IMR-90 (cell line): ENCODE measurements at regions not wholly inside any gene's neighbourhood (a gene's known extent, or its start where the extent isn't known, plus 50 kb on each side); places are given as distances from the start of the nearest gene placed in this dataset.

Source experiments
- ATAC-seq: fragments of 200-7000 bp; cut with Tn5 transposase; 2 replicates; pipeline ENCODE4 v1.9.1; 2020; ENCODE audit warnings: low read depth, mild to moderate bottlenecking, moderate library complexity
- BruUV-seq: library from RNA; stranded (reverse); fragments of 400-500 nt; replicated peaks from 2 replicates; lab custom pipeline; 2021; lab: Mats Ljungman, UMichigan
- CTCF ChIA-PET: fragments of 300-600 bp; formaldehyde crosslinking; extraction: SDS; loops from one replicate; lab custom pipeline; 2021; ENCODE audit warnings: antibody characterized with exemption; lab: Yijun Ruan, JAX
- POLR2A ChIA-PET: fragments of 300-600 bp; sonication (Branson Sonifier 250); formaldehyde crosslinking; loops from one replicate; lab custom pipeline; 2022; ENCODE audit warnings: antibody characterized with exemption; ENCODE audit not compliant: unreplicated experiment; lab: Charles Lee
- DNase-seq: peaks from one replicate; pipeline ENCODE4 v3.0.0; 2013
- H2AFZ ChIP-seq: replicated peaks from 2 replicates; pipeline ENCODE3; 2013; ENCODE audit warnings: low read length, mild to moderate bottlenecking; ENCODE audit not compliant: poor library complexity
- H2AK5ac ChIP-seq: 2 replicates; pipeline ENCODE4 v1.6.1; 2013; ENCODE audit warnings: low read depth, low read length, inconsistent platforms
- H2AK9ac ChIP-seq: replicated peaks from 2 replicates; pipeline ENCODE3; 2013; ENCODE audit warnings: mild to moderate bottlenecking, low read depth, low read length, moderate library complexity; ENCODE audit not compliant: poor library complexity
- H2BK120ac ChIP-seq: 2 replicates; pipeline ENCODE4 v1.6.1; 2013; ENCODE audit warnings: low read depth, low read length, inconsistent platforms
- H2BK15ac ChIP-seq: 3 replicates; pipeline ENCODE4 v1.6.1; 2013; ENCODE audit warnings: low read depth, low read length, inconsistent platforms
- H2BK20ac ChIP-seq: 2 replicates; pipeline ENCODE4 v1.6.1; 2013; ENCODE audit warnings: low read depth, mild to moderate bottlenecking, inconsistent platforms, low read length, moderate library complexity
- H2BK5ac ChIP-seq: 2 replicates; pipeline ENCODE4 v1.6.1; 2013; ENCODE audit warnings: mild to moderate bottlenecking, low read depth, low read length, inconsistent platforms; ENCODE audit not compliant: poor library complexity, severe bottlenecking
- H3K14ac ChIP-seq: replicated peaks from 2 replicates; pipeline ENCODE4 v1.6.1; 2013; ENCODE audit warnings: low read depth, low read length, inconsistent platforms
- H3K18ac ChIP-seq: 2 replicates; pipeline ENCODE4 v1.6.1; 2013; ENCODE audit warnings: low read depth, low read length, control low read depth
- H3K23ac ChIP-seq: 2 replicates; pipeline ENCODE4 v1.6.1; 2013; ENCODE audit warnings: low read depth, low read length, inconsistent platforms
- H3K27ac ChIP-seq: 2 replicates; pipeline ENCODE4 v1.5.1; 2013; ENCODE audit warnings: mild to moderate bottlenecking, control low read depth, low read length; ENCODE audit not compliant: insufficient read depth
- H3K27me3 ChIP-seq: 2 replicates; pipeline ENCODE4 v1.6.1; 2013; ENCODE audit warnings: low read length; ENCODE audit not compliant: control insufficient read depth, insufficient read depth
- H3K36me3 ChIP-seq: 2 replicates; pipeline ENCODE4 v1.6.1; 2013; ENCODE audit warnings: low read length, mixed read lengths; ENCODE audit not compliant: control insufficient read depth, insufficient read depth
- H3K4ac ChIP-seq: 2 replicates; pipeline ENCODE4 v1.6.1; 2013; ENCODE audit warnings: low read depth, low read length, inconsistent platforms
- H3K4me1 ChIP-seq: 2 replicates; pipeline ENCODE4 v1.6.1; 2013; ENCODE audit warnings: low read length, mixed read lengths; ENCODE audit not compliant: control insufficient read depth, insufficient read depth
- H3K4me2 ChIP-seq: 2 replicates; pipeline ENCODE4 v1.6.1; 2013; ENCODE audit warnings: low read depth, mild to moderate bottlenecking, control low read depth, low read length, moderate library complexity
- H3K4me3 ChIP-seq: 2 replicates; pipeline ENCODE4 v1.5.1; 2013; ENCODE audit warnings: low read depth, mild to moderate bottlenecking, control low read depth, low read length, moderate library complexity; ENCODE audit not compliant: insufficient read depth
- H3K56ac ChIP-seq: 2 replicates; pipeline ENCODE4 v1.6.1; 2013; ENCODE audit warnings: low read length, inconsistent platforms; ENCODE audit not compliant: insufficient read depth; ENCODE audit errors: extremely low read depth
- H3K79me1 ChIP-seq, 2 experiments: 2 replicates each; pipeline ENCODE4 v1.6.1; 2013; ENCODE audit warnings: low read length in 2 of 2, inconsistent platforms in 1 of 2, low read depth in 1 of 2
- H3K9ac ChIP-seq: 2 replicates; pipeline ENCODE4 v1.6.1; 2013; ENCODE audit warnings: low read depth, low read length, control low read depth
- H3K9me1 ChIP-seq: 2 replicates; pipeline ENCODE4 v1.6.1; 2013; ENCODE audit warnings: low read length, inconsistent platforms; ENCODE audit not compliant: insufficient read depth
- H3K9me3 ChIP-seq: 2 replicates; pipeline ENCODE4 v1.6.1; 2013; ENCODE audit warnings: low read length; ENCODE audit not compliant: control insufficient read depth, insufficient read depth
- H4K20me1 ChIP-seq: 2 replicates; pipeline ENCODE4 v1.6.1; 2013; ENCODE audit warnings: low read length, inconsistent platforms; ENCODE audit not compliant: insufficient read depth
- H4K5ac ChIP-seq: 2 replicates; pipeline ENCODE4 v1.6.1; 2013; ENCODE audit warnings: mild to moderate bottlenecking, low read depth, low read length, control low read depth
- H4K8ac ChIP-seq, 2 experiments: 2 replicates each; pipeline ENCODE4 v1.6.1; 2013; ENCODE audit warnings: low read depth in 2 of 2, low read length in 2 of 2, control low read depth in 1 of 2, inconsistent platforms in 1 of 2
- H4K91ac ChIP-seq: 2 replicates; pipeline ENCODE4 v1.6.1; 2013; ENCODE audit warnings: low read depth, low read length, inconsistent platforms; ENCODE audit not compliant: insufficient read depth
- MAFK ChIP-seq: IDR thresholded peaks from 2 replicates; pipeline ENCODE4 v1.6.1; 2012; ENCODE audit warnings: low read depth, low read length, improper control_type of control experiment
- MAZ ChIP-seq: IDR thresholded peaks from 2 replicates; pipeline ENCODE4 v1.6.1; 2012; ENCODE audit warnings: low read depth, mild to moderate bottlenecking, low read length, improper control_type of control experiment, moderate library complexity, borderline replicate concordance
- MXI1 ChIP-seq: IDR thresholded peaks from 2 replicates; pipeline ENCODE4 v1.6.1; 2012; ENCODE audit warnings: low read depth, mild to moderate bottlenecking, low read length, moderate library complexity, borderline replicate concordance
- RAD21 ChIP-seq: IDR thresholded peaks from 2 replicates; pipeline ENCODE4 v1.6.1; 2012; ENCODE audit warnings: low read length, improper control_type of control experiment
- SMC3 ChIP-seq: fragments of 150-350 bp; IDR thresholded peaks from 2 replicates; pipeline ENCODE4 v1.6.1; 2016; ENCODE audit warnings: low read depth, mild to moderate bottlenecking, antibody characterized with exemption, low read length, moderate library complexity
- WGBS, 2 experiments: methylation state at CpG; one replicate each; pipeline versions ENCODE4 v1.1.5 to v1.1.7; 2013; ENCODE audit warnings: missing lambda C conversion rate in 2 of 2; ENCODE audit not compliant: insufficient read length in 1 of 2; ENCODE audit errors: extremely low coverage in 2 of 2; 5-methylcytosine and 5-hydroxymethylcytosine counted together
- dilution Hi-C: fragments of 300-500 bp; cut with HindIII; formaldehyde crosslinking; loops from one replicate; pipeline ENCODE4 v1.14.3; 2018; ENCODE audit warnings: low sequenced_read_pairs; ENCODE audit not compliant: unreplicated experiment
- in situ Hi-C: fragments of 300-500 bp; cut with MboI; formaldehyde crosslinking; loops from 3 replicates; pipeline ENCODE4 v1.14.3; 2019; ENCODE audit warnings: low sequenced_read_pairs, inconsistent platforms, mixed read lengths
- intact Hi-C: fragments of 100-400 bp; cut with micrococcal nuclease; formaldehyde crosslinking; loops from 2 replicates; pipeline ENCODE4 v1.10.0; 2022

DNA sequence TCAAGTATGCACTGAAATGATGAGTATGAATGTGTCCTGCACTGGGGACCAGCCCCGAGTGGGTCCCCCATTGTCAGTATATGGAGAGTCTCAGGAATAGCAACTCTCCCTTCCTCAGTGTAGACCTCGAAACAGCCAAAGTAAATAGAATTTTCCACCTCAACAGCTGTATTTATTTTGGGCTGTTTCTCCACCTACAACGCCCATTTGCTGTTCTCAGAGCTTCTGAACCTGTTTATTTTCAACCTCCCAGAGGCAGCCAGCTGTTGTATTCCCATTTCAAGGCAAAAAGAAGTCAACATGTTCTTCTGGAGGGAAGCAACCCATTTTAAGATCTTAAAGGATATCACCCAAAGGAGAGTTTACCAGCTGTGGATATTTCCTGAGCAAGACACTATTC is 59.6 kb upstream of the BICC1 start (continued):
- no peak for TF ChIP-seq MAZ
- TF ChIP-seq RAD21: no peak

DNA sequence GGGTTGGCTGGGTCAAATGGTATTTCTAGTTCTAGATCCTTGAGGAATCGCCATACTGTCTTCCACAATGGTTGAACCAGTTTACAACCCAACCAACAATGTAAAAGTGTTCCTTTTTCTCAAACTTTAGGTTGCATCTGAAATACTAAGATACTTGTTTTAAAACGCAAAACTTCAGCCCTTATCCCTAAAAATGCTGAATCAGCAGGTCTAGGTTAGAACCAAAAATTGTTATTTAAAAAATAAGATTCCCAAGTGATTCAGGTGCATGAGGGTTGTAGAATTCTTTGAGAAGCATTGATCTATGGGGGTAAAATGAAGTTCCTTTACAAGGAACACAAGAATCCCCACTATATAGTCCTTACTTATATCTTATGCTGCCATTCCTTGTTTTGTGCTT is 56.5 kb upstream of the BICC1 start:
- H2AFZ ChIP-seq: no peak overlapping the region
- peaks cover 2% of the 10 kb centered on the region; the same call in 1 of the 2 replicates for H3K9me1 ChIP-seq
- no peak overlapping the region for H3K9ac ChIP-seq
- no peak overlapping the region for H4K5ac ChIP-seq
- H3K36me3 ChIP-seq: no peaks in the 10 kb centered on the region
- H2BK15ac ChIP-seq: 0 out of 3 replicates have a peak overlapping the region, but pooled peaks have one; percentile 24
- H4K8ac ChIP-seq: no peak overlapping the region
- no peak overlapping the region for H3K56ac ChIP-seq
- ChIA-PET POLR2A (no interaction called here), CTCF (no interaction called here)
- no peak overlapping the region for H2BK120ac ChIP-seq
- no peaks in the 10 kb centered on the region for H3K79me1 ChIP-seq
- no peak overlapping the region for H3K23ac ChIP-seq
- no peaks in the 10 kb centered on the region for H3K27me3 ChIP-seq
- H3K4ac ChIP-seq: no peak overlapping the region
- H2AK9ac ChIP-seq: no peak overlapping the region
- no peak overlapping the region for H3K4me3 ChIP-seq
- no peak overlapping the region for H3K27ac ChIP-seq
- H2BK20ac ChIP-seq: no peak overlapping the region
- BruUV-seq: no TSS peak
- no peak overlapping the region for H2AK5ac ChIP-seq
- no peak overlapping the region for H2BK5ac ChIP-seq
- H3K4me2 ChIP-seq: no peak overlapping the region
- no peak for ATAC-seq
- peaks cover 11% of the 10 kb centered on the region for H3K4me1 ChIP-seq
- peaks cover 6% of the 10 kb centered on the region; the same call in 1 of the 2 replicates for H4K20me1 ChIP-seq
- H4K91ac ChIP-seq: no peak overlapping the region
- H3K18ac ChIP-seq: no peak overlapping the region
- intact Hi-C loops (no loop called here), dilution Hi-C loops (no loop called here), in situ Hi-C loops (no loop called here)
- no peak overlapping the region for H3K14ac ChIP-seq
- DNase-seq: no peak
- WGBS, 2 experiments: no CpG with 5 or more reads among the region's 2 CpGs
- TF ChIP-seq SMC3 (no peak), MXI1 (no peak), MAFK (peak; percentile 99)
- no peaks in the 10 kb centered on the region for H3K9me3 ChIP-seq
